Upper lobe of left lung (tissue), 4 donors: ENCODE measurements at regions not wholly inside any gene's neighbourhood (a gene's known extent, or its start where the extent isn't known, plus 50 kb on each side); places are given as distances from the start of the nearest gene placed in this dataset.

Source experiments
- EP300 ChIP-seq, 4 donors: sonication (generic); formaldehyde crosslinking; IDR thresholded peaks; one replicate each; pipeline ENCODE4 v1.5.1; 2017; ENCODE audit warnings: antibody characterized with exemption in 4 of 4, control low read depth in 2 of 4
- POLR2A ChIP-seq, 4 donors: fragments of 450-650 bp; IDR thresholded peaks; one replicate each; pipeline ENCODE4 v1.5.1; 2016 to 2017; ENCODE audit warnings: antibody characterized with exemption in 4 of 4, mild to moderate bottlenecking in 2 of 4

- TF ChIP-seq EP300 (IDR thresholded peaks at IDR 0.05) (no peak), POLR2A (IDR thresholded peaks at IDR 0.05) (no peak)
These were observed 1548.7 kb downstream of the RPA4 start for GRCh38 chrX:98432413-98432812.
